Activated CD4-positive, alpha-beta T cell treated with anti-CD3 and anti-CD28 coated beads, Interleukin-2, amount 50 U/mL, for 1 hour (primary cell): ENCODE measurements at regions not wholly inside any gene's neighbourhood (a gene's known extent, or its start where the extent isn't known, plus 50 kb on each side); places are given as distances from the start of the nearest gene placed in this dataset.

Experiments
- DNase-seq: peaks from one replicate; pipeline ENCODE4 v3.0.0-alpha.2; 2020

DNA sequence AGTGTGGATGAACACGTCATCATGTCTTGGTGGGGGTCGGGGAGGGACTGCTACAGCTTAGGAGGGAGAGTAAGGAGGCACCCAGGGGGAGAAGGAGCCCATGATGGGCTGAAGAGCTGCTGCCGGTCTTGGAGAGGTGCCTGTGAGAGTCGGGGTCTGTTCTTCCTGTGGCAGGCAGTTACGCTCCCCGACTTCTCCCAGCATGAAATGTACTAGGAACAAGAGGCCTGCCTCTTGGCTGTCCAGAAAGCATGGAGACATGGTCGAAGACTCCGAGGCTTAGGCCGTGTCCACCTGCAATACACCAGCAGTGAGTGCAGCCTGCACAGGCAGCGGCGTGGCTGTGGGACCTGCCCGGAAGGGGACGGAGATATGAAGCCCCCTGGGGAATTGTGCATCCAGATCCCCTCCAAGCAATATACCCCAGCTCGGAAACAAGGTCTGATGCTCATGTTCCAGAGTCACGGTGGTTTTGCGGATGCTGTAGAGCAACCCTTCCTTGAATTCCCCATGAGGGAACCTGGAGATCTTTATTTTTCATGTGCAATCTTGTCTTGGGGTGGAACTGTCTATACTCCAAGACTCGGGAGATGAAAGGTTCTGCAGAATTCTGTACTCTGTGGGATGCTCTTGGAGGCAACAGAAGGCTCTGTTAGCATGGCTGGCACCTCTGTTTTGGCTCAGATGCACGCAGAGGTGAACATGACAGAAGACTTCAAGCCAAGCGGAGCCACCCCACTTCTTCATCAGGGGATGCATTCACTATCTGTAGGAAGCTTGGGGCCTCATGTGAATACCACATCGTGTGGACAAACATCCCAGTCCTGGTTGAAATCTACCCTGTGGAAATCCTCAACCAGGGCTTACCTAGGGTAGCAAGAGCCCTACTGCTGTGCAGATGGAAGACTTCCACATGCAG, 374.9 kb upstream of the IRX4 start:
- no peak for DNase-seq

- no peak for DNase-seq
Observed at GRCh38 chr5:2256691-2257280, 374.1 kb upstream of the IRX4 start.

DNA sequence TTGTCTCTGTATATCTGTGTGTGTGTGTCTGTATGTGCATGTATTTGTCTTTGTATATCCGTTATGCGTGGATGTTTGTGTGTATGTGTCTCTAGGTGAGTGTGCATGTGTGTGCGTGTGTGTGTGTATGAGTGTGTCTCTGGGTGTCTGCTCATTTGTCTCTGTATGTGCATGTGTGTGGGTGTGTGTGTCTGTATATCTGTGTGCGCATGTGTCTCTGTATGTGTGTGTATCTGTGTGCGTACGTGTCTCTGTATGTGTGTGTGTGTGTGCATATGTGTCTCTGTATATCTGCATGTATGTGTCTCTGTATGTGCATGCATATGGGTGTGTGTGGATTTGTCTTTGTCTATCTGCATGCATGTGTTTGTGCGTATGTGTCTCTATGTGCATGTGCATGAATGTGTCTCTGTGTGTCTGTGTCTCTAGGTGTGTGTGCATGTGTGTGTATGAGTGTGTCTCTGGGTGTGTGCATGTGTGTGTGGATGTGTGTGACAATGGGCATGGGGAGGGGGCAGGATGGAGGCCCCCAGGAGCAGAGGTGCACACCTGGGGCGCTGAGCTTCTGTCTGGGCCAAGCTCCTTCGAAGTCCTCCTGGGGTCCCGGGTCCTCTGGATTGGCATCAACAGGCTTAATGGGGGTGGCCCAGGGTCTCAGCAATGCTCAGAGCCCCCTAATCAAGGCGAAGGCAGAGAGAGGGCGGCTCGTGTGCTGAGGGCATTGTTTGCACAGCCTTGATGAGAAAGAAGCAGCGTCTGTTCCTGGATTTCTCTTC, 373.4 kb upstream of the IRX4 start:
- no peak for DNase-seq

DNA sequence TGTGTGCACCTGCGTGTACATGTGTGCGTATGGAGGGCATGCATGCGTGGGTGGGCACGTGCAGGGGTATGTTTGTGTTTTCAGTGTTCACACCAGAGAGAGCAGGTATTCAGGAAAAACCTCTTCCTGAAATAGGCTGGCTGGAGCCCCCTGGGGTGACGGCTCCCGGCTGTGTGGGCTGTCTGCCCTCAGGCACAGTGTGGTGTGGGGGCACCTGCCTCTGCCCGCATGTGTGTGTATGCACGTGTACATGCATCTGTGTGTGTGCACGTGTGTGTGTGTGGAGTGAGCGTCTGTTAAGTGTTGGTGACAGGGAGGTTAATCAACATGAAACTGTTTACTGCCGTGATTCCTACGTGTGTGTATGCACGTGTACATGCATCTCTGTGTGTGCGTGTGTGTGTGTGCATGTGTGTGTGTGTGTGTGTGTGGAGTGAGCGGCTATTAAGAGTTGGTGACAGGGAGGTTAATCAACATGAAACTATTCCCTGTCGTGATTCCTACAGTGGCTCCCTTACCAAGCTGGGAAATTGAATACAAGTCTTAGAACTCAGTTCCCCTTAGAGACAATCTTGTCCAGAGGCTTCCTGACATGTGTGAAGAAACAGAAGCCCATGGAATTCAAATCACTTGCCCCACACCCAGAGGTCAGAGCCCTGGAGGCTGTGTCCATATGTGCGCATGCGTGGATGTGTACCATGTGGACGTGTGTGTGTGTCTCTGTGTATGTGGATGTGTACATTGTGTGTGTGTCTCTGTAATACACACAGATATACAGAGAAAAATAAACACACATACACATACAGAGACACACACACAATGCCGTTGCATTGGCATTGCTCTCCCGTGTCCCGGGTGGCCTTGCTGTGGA, 372.4 kb upstream of the IRX4 start:
- DNase-seq, result no peak

DNA sequence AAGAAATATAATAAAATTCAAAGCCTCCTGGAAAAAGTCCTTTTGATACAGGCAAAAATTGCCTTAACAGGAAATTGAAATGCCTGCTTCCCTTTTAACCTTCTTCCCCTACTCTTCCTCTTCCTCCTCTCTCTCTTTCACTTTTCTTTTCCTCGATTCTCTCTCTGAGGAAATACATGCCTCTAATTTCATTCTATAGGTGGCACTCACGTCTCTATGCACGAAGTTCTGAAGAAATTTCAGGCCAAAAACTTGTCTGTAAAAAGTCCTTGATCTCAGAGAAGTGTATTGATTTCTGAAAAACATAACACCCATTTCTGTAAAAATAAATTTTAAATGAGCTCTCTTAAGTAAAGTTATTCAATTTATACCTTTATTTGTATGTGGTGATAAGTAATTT, 371.7 kb upstream of the IRX4 start:
- DNase-seq, result no peak

DNA sequence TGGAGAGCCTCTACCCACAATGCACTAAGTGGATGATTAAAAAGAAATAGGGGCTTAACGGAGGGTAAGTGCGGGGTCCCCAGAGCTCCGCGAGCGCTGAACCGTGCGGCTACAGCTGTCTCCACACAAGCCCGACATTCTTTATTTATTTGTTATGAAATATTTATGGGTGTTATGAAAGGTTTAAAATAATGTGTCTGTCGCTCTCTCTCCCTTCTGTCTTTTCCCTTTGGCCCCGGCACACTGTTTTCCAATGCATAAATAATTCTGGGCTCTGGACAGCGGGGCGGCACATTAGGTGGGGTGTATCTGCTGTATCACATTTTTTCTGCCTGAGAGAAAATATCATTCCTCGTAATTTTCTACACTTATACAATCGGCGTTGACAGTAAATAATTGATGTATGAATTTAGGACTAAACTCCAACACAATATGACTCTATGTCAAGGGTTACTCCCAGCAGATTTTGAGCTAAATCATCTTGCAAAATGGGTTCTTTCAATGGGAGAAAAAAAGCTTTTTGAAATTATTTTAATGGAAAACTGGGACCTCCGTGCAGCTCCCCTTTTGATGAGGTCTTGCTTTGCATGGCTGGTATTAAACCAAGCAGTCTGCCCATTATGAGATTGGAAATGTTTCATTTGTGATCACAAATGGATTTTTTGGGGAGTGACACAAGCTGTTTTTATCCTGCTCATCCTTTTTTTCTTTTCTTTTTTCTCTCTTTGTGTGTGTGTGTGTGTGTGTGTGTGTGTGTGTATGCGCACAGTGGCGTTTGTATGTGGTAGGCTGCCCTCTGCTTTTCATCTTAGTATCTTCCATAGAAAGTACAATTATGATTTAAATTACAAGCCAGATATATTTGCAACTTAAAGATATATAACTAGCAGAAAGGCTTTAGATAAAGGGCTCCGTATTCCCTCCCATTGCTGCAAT, 370.6 kb upstream of the IRX4 start:
- no peak for DNase-seq

DNA sequence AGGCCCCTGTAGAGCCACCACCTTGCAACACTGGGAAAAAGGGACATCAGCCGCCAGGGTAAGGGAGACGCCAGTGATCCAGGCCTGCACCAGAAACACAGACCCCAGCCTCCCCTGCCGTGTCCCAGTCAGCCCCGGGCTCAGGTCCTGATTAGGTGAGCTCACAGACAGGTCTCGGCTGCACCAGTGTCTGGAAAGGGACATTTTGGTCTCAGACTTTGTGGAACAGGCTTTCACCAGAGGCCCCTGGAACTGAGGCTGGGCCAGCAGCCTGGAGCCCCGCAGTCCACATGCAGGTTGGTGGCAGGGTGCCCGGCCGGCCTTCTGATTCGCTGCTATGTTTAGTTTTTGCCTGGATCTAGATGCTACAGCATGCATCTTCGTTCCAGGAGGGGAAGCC, 369.0 kb upstream of the IRX4 start:
- no peak for DNase-seq

GRCh38 chr5:2251298-2251697, 368.6 kb upstream of the IRX4 start:
- no peak for DNase-seq

GRCh38 chr5:2250365-2250950, 367.7 kb upstream of the IRX4 start:
- no peak for DNase-seq

- DNase-seq, result no peak
Observed at GRCh38 chr5:2249442-2249841, 366.7 kb upstream of the IRX4 start.

GRCh38 chr5:2249026-2249425, 366.3 kb upstream of the IRX4 start:
- no peak for DNase-seq

GRCh38 chr5:2242539-2242938, 359.8 kb upstream of the IRX4 start:
- no peak for DNase-seq

DNA sequence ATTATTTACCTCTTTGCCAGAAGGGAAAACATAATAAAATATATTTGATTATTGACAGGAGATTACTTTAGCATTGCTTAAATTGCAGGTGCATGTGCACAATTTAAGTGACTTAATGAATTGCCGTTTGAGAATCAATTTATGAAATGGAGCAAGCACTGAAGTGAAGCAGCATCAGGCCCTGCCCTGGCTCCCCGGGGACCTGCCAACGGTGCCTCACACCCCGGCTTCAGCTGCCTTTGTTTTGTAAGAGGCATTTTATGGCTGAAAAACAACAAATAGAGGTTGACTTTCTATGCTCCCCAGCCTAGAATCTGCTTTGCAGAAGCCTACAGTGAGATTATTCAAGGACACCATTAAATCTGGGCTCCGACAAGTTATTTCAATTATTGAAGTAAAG, 359.1 kb upstream of the IRX4 start:
- DNase-seq, result no peak

DNA sequence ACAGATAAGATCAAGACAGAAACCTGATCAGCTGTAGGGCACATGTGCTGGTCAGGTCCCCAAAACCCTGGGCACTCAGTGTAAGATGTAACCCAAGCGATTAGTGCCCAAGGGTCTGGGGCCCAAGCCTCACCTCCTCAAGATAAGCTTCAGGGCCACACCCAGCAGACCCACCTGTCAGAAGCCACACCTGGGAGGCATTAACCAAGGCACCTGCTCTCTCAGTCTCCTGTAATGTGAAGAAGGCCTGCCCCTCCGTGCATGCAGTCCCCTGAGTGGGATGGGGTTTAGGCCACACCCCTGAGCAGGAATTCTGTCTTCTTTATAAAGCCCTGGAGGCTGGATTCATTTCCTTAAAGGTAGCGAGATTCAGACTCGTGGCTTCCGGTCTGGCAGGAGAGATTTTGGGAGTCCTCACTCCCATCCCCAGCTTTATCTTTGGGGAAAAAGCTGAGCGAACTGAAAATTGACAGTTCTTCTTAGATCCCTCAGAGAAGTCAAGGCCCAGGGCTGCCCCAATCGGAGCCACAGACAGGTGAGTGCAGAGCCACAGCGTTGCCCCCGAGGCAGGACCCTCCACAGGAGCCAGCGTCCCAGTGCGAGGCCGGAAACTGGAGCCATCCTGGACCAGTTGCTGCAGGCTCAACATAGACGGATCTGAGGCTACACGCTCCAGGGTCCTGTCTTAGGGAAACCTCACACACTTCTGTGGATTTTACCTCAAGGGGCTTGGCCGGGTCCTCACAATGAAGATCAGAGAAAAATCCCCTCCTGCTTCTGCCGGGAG, 357.6 kb upstream of the IRX4 start:
- no peak for DNase-seq

DNA sequence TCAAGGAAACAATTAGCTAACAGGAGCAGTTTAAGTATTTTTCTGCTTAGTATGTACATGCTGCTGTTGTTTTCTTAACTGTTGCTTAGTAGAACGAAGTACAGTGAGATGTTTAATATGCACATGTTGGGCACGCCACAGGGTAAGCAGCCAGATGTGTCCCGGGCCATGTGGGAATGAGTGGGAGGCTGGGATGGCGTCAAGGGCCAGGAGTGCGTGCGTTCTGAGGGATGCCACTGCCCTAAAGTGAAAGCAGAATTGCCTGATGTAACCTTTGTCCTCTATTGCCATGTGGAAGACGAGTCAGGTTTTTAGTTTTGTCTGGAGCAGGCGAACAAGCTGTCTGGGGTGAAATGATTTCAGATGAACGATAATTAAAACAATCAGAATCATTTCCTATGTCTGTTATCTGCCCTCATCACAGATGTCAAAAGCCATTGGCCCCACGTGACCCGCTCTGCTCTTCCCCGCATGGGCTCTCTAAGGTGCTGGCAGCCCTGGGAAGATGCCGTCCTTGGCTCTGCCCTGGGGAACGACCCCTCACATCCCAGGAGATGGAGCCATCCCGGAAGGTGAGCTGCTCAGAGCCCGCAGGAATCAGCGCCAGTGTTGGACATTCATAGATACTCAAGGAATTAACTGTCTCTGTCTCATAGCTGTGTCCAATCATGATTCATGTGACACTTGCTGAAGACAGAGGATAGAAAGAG, 356.6 kb upstream of the IRX4 start:
- DNase-seq, result no peak

- no peak for DNase-seq
Observed at GRCh38 chr5:2238732-2239131, 356.0 kb upstream of the IRX4 start.

- no peak for DNase-seq
Observed at GRCh38 chr5:2227433-2227832, 344.7 kb upstream of the IRX4 start.

- DNase-seq, result no peak
Observed at GRCh38 chr5:2224689-2225088, 342.0 kb upstream of the IRX4 start.

- DNase-seq, result no peak
Observed at GRCh38 chr5:2223303-2223702, 340.6 kb upstream of the IRX4 start.
